ENCODE measurements at regions not wholly inside any gene's neighbourhood (a gene's known extent, or its start where the extent isn't known, plus 50 kb on each side); places are given as distances from the start of the nearest gene placed in this dataset.

DNA sequence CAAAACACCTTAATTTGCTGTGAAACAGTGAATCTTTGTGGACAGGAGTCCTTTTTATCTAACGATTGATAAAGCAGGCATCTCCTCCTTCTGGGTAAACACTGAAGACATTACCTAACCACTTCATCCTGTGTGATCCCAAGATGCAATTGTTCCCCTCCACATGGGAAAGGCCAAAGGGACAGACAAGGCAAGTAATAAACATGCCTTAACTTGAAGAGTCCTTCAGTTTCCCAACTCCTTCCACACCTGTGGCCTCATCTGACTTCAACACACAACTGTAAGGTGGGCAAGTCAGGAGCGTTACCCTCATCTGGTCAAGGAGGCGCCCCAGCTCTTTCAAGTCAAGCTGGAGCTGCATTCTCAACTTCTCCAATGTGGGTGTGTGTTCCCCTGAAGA is 278.6 kb downstream of the ABCC12 start:
- TF ChIP-seq CTCF (conservative IDR thresholded peaks at IDR 0.05 in 1 of 2, IDR thresholded peaks at IDR 0.05 in 1 of 2; ENCODE audit: extremely low read depth in 1 of 2, insufficient read depth in 1 of 2, low read depth in 1 of 2, low read length in 2 of 2) (no peak), EZH2 (IDR thresholded peaks at IDR 0.05; ENCODE audit: borderline replicate concordance, low read length) (no peak)

Measured in mammary epithelial cell (primary cell).